HG03469 (cell line): ENCODE measurements at regions not wholly inside any gene's neighbourhood (a gene's known extent, or its start where the extent isn't known, plus 50 kb on each side); places are given as distances from the start of the nearest gene placed in this dataset.
"Not testable (repeated sequence)": the region's sequence is repeated elsewhere in the genome, so short reads cannot be mapped to it uniquely, and the experiment has no call there.

ENCODE experiments used
- ATAC-seq: cut with Tn5 transposase; IDR thresholded peaks from one replicate; pipeline ENCODE4 v1.9.1; 2021; ENCODE audit warnings: mild to moderate bottlenecking, moderate library complexity, moderate number of reproducible peaks; ENCODE audit not compliant: unreplicated experiment

DNA sequence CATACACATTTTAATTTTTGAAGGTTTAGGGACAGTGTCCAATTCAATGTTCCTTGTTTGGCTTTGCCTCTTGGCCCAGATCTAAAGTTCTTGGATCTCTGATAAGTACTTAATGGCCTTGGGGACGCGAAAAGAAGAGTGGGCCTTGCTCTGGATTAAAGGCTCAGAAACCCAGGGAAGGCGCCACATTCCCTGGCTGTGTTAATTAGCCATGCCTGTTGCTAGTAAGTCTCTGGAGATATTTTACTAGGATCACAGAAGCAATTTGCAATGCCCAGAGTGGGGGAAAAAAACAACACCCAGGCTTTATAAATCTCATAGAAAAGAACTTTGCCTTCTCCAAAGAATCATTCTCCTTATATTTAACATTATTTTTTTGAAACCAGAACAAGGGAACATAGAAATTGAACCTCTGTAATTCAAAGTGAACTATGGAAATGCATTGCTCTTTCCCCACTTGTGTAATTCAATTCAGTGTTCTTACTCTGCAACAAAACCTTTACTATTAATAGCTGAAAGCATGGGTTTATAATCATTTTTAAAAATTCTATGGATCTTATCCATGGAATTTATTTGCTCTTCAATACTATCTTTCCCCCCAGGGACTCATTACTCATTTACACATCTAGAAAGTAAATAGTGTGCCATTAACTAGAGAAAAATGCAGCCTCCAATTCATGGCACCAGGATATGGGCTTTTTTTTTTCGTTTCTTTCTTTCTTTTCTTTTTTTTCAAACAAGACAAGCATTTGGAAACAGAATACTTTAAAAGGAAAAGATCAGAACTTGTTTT is 172.2 kb upstream of the ANKRD55 start:
- ATAC-seq, result no peak

DNA sequence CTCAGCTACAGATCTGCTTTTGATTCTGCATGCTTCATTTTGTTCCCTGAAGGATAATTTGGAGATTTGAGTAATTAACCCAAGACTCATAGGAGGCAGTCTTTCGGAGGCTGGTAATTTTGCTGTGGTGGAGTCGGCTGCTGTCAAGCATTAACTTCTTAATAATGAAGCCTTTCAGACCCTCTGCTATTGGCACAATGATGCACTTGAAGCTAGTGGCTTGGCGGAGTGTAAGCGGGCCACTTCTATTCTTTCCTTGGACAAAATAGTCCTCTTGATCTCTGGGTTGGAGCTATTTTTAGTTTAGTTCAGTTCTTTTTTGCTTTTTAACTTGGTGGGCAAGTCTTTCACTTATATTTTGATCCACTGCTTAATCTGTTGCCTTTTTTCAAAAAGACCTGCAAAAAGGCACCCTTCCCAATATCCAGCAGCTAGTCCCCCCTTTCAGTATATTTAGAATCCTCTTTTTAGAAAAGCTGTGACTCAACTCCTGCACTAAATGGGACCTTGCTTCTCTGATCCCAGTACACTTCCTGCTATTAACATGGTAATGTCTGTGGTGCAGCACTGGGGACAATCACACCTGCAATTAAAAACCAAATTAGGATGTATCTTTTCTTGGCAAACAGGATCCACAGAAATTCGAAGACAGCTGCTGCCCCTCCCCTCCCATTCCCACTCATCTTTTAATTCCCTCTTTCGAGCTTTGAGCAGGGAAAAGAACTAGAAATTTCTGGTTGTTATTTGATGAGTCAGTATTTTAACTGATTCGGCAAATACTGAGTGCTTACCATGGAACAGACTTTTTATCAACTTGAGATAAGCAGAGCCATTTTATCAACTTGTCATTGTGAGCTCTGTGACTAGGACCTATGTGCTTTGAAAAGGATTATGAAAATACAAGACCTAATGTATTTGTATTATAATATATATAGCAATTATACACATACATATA is 169.4 kb upstream of the ANKRD55 start:
- ATAC-seq, result no peak

- ATAC-seq, result not testable (repeated sequence)
Measured at GRCh38 chr5:56397796-56398195, 164.7 kb upstream of the ANKRD55 start.

DNA sequence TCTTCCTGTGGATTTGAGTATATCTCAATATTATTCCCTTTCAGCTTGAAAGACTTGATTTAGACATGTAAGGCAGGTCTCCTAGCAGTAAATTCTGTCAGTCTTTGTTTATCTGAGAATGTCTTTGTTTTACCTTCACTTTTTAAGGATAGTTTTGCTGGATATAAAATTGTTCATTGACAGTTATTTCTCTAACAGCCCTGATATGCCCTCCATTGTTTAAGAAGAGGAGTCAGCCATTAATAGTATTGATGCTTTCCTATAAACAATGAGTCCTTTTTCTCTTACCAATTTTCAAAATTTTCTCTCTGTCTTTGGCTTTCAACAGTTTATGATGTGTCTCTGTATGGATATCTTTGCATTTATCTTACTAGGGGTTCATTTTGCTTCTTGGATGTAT is 163.5 kb upstream of the ANKRD55 start:
- ATAC-seq, result no peak

DNA sequence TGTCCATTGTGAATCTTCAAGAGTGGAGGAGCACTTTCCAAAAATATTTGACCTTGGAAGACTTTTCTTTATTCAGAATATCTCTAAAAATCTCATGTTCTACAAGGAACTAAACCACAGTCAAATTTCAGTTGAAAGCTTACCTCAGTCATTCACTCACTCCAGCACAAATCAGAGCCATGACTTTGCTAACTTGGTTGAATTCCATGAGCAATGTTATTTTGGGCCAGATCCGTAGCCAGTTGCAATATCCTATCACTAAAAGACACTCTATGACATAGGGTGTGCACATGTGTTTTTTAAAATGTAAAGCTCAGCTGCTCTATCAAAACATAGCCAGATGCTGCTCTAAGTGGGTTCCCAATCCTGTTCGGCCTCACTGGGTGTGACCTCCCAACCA is 156.1 kb upstream of the ANKRD55 start:
- no peak for ATAC-seq

DNA sequence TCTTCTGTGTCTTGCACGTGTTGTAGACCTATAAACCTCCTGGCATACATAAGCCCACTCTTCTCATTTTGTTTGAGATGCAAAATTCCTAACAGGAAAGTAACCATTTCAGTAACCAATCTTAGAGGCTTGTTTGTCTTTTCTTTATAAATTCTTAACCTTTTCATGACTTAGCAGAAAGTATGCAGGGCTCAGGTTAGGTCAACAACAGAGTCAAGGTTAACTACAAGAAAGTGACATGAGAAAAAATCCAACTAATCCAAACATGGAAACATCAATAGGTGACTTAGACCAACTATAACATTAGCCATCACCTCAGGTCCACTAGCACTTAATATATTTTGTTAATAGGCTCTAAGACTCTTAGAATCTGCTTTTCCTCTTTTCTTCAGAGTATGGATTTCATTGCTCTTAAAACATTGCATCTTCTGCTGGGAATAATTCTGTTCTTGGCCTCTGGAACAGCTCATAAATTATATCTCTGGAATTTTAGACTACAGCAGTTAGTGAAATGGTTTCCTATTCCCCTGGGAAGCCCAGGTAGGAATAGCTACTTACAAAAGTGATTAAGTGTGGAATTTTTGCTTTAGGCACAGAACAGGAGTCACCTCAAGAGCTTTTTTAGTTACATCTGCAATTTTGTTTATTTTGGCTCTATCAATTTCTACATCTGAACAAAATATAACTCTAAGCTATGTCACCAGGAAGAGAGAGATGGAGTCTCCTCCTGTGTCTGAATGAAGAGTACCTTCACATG is 155.3 kb upstream of the ANKRD55 start:
- ATAC-seq, result no peak

GRCh38 chr5:56386046-56386445 is 152.9 kb upstream of the ANKRD55 start:
- ATAC-seq, result no peak

- ATAC-seq, result no peak
Measured at GRCh38 chr5:56384186-56384585, 151.1 kb upstream of the ANKRD55 start.

- ATAC-seq, result no peak
Measured at GRCh38 chr5:56383761-56384160, 150.6 kb upstream of the ANKRD55 start.

- no peak for ATAC-seq
Measured at GRCh38 chr5:56382896-56383295, 149.8 kb upstream of the ANKRD55 start.

- no peak for ATAC-seq
Measured at GRCh38 chr5:56377573-56377972, 144.4 kb upstream of the ANKRD55 start.

- no peak for ATAC-seq
Measured at GRCh38 chr5:56376128-56376527, 143.0 kb upstream of the ANKRD55 start.

- ATAC-seq, result no peak
Measured at GRCh38 chr5:56375011-56375410, 141.9 kb upstream of the ANKRD55 start.

DNA sequence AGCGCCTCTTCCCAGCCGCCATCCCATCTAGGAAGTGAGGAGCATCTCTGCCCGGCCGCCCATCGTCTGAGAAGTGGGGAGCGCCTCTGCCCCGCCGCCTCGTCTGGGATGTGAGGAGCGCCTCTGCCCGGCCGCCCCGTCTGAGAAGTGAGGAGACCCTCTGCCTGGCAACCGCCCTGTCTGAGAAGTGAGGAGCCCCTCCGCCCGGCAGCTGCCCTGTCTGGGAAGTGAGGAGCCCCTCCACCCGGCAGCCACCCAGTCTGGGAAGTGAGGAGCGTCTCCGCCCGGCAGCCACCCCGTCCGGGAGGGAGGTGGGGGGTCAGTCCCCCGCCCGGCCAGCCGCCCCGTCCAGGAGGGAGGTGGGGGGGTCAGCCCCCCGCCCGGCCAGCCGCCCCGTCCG is 139.4 kb upstream of the ANKRD55 start:
- not testable (repeated sequence) for ATAC-seq

GRCh38 chr5:56369361-56369811 is 136.3 kb upstream of the ANKRD55 start:
- no peak for ATAC-seq

GRCh38 chr5:56367748-56368147 is 134.6 kb upstream of the ANKRD55 start:
- ATAC-seq, result no peak

GRCh38 chr5:56366986-56367385 is 133.9 kb upstream of the ANKRD55 start:
- no peak for ATAC-seq

DNA sequence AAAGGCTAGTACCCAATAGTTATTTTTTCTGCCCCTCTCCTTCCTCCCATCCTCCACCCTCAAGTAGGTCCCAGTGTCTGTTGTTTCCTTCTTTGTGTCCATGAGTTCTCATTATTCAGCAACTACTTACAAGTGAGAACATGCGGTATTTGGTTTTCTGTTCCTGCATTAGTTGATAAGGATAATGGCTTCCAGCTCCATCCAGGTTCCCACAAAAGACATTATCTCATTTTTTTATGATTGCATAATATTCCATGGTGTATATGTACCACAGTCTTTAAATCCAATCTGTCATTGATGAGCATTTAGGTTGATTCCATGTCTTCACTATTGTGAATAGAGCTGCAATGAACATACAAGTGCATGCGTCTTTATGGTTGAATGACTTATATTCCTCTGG is 128.3 kb upstream of the ANKRD55 start:
- no peak for ATAC-seq

- ATAC-seq, result no peak
Measured at GRCh38 chr5:56360816-56361215, 127.7 kb upstream of the ANKRD55 start.

GRCh38 chr5:56359809-56360685 is 126.9 kb upstream of the ANKRD55 start:
- ATAC-seq, result no peak
